Naive thymus-derived CD8-positive, alpha-beta T cell (primary cell): ENCODE measurements at regions not wholly inside any gene's neighbourhood (a gene's known extent, or its start where the extent isn't known, plus 50 kb on each side); places are given as distances from the start of the nearest gene placed in this dataset.

Experiments
- ATAC-seq, 2 donors: fragments of 150-1000 bp; cut with Tn5 transposase in 1 of 2; sonication (Bioruptor Pico), chemical (Tn5 transposase) in 1 of 2; 1 replicate in 1 of 2; 2 replicates in 1 of 2; pipeline ENCODE4 v1.10.0; 2021; ENCODE audit warnings: mild to moderate bottlenecking in 2 of 2, moderate library complexity in 2 of 2
- POLR2A ChIA-PET: fragments of 350-600 bp; sonication (Branson Sonifier 250); formaldehyde crosslinking; loops from one replicate; lab custom pipeline; 2021; ENCODE audit warnings: antibody characterized with exemption; lab: Charles Lee
- DNase-seq, 10 donors: peaks; one replicate each; pipeline versions ENCODE4 v3.0.0 to v3.0.0-alpha.2; 2020 to 2022
- H3K27ac Mint-ChIP-seq, 10 donors: one replicate each; pipeline ENCODE4 v1.8.0; 2020 to 2022; ENCODE audit warnings: mild to moderate bottlenecking in 10 of 10, mixed read lengths in 10 of 10, moderate library complexity in 4 of 10, inconsistent platforms in 1 of 10
- H3K27me3 Mint-ChIP-seq, 5 donors: one replicate each; pipeline ENCODE4 v1.8.0; 2021 to 2022; ENCODE audit warnings: mixed read lengths in 5 of 5
- H3K36me3 Mint-ChIP-seq, 3 donors: one replicate each; pipeline ENCODE4 v1.8.0; 2020 to 2022; ENCODE audit warnings: mixed read lengths in 3 of 3, mild to moderate bottlenecking in 2 of 3, inconsistent platforms in 1 of 3
- H3K4me1 Mint-ChIP-seq, 4 donors: one replicate each; pipeline ENCODE4 v1.8.0; 2021 to 2022; ENCODE audit warnings: mixed read lengths in 4 of 4
- H3K4me3 Mint-ChIP-seq, 10 donors: one replicate each; pipeline ENCODE4 v1.8.0; 2020 to 2022; ENCODE audit warnings: mild to moderate bottlenecking in 10 of 10, mixed read lengths in 10 of 10, moderate library complexity in 6 of 10, inconsistent platforms in 1 of 10
- H3K9me3 Mint-ChIP-seq, 9 donors: one replicate each; pipeline ENCODE4 v1.8.0; 2020 to 2022; ENCODE audit warnings: mixed read lengths in 9 of 9, mild to moderate bottlenecking in 3 of 9, inconsistent platforms in 1 of 9, moderate library complexity in 1 of 9

GRCh38 chr14:98364961-98365360, 907.0 kb downstream of the BCL11B start:
- peaks cover 19 to 42% (median 32%) of the 10 kb centered on the region in 4 donors for H3K4me1 Mint-ChIP-seq
- DNase-seq (no peak), ATAC-seq (no peak)
- POLR2A ChIA-PET = no interaction called here
- H3K27me3 Mint-ChIP-seq = no peaks in the 10 kb centered on the region
- H3K27ac Mint-ChIP-seq = peak overlapping the region in 1 of 10 donors; percentile 56
- H3K36me3 Mint-ChIP-seq = no peaks in the 10 kb centered on the region
- peaks cover 0 to 14% (median 4%) of the 10 kb centered on the region in 9 donors for H3K9me3 Mint-ChIP-seq
- H3K4me3 Mint-ChIP-seq = no peak overlapping the region

GRCh38 chr14:98366429-98366828, 905.6 kb downstream of the BCL11B start:
- peaks cover 0 to 8% (median 0%) of the 10 kb centered on the region in 9 donors for H3K9me3 Mint-ChIP-seq
- ATAC-seq = no peak
- no peaks in the 10 kb centered on the region for H3K27me3 Mint-ChIP-seq
- POLR2A ChIA-PET = no interaction called here
- no peaks in the 10 kb centered on the region for H3K36me3 Mint-ChIP-seq
- no peak for DNase-seq
- H3K4me1 Mint-ChIP-seq = peaks cover 21 to 45% (median 33%) of the 10 kb centered on the region in 4 donors
- no peak overlapping the region for H3K27ac Mint-ChIP-seq
- H3K4me3 Mint-ChIP-seq = no peak overlapping the region

DNA sequence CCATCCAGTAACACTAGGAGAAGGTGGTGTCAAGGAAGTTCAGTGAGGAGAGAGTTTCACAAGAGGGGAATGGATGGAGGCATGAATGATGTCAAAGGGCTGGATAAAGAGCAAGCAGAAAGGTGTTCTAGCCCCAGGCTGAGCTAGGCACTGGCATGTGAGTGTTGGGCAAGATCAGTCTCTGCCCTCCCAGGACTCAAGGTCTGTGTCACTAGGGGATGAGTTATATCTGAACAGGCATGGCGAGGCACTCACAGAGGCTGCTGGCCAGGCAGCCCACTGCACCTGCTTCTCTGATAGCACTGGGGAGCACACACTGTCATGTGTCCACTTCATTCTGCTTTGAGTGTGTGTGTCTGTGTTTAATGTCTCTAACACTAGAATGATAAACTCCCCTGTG, 903.8 kb downstream of the BCL11B start:
- H3K27me3 Mint-ChIP-seq = no peaks in the 10 kb centered on the region
- ATAC-seq = no peak
- peak overlapping the region in 3 of 10 donors; percentile 11 to 63 (median 49) for H3K27ac Mint-ChIP-seq
- H3K4me1 Mint-ChIP-seq = peaks cover 21 to 45% (median 33%) of the 10 kb centered on the region in 4 donors
- peak overlapping the region in 6 of 10 donors; percentile 11 to 57 (median 25) for H3K4me3 Mint-ChIP-seq
- peaks cover 0 to 8% (median 0%) of the 10 kb centered on the region in 9 donors for H3K9me3 Mint-ChIP-seq
- POLR2A ChIA-PET = no interaction called here
- no peak for DNase-seq
- no peaks in the 10 kb centered on the region for H3K36me3 Mint-ChIP-seq

DNA sequence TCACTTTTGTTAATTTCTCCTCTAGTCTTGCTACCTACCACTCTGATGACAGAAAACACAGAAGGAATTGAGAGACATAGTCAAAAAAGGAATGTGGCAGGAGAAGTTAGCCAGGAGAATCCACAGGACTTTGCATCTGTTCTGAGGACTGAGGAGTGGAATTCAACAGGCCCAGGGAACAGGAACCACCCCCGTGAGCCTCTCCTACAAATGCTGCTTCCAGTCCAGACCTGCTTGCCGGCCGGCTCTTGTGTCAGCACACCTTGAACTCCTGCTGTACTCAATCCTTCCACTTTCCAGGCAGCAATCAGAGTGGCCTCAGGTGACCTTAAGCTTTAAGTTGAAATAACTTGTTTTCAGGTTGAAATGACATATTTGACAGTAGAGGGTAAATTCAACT, 903.1 kb downstream of the BCL11B start:
- no peak for DNase-seq
- no peaks in the 10 kb centered on the region for H3K27me3 Mint-ChIP-seq
- H3K36me3 Mint-ChIP-seq = no peaks in the 10 kb centered on the region
- H3K9me3 Mint-ChIP-seq = peaks cover 0 to 8% (median 0%) of the 10 kb centered on the region in 9 donors
- no peak for ATAC-seq
- POLR2A ChIA-PET = no interaction called here
- H3K4me1 Mint-ChIP-seq = peaks cover 24 to 44% (median 34%) of the 10 kb centered on the region in 4 donors
- H3K4me3 Mint-ChIP-seq = peak overlapping the region in 9 of 10 donors; percentile 12 to 68 (median 40)
- peak overlapping the region in 5 of 10 donors; percentile 4 to 77 (median 11) for H3K27ac Mint-ChIP-seq

- POLR2A ChIA-PET = no interaction called here
- DNase-seq = no peak
- peaks cover 0 to 8% (median 0%) of the 10 kb centered on the region in 9 donors for H3K9me3 Mint-ChIP-seq
- no peak for ATAC-seq
- H3K4me3 Mint-ChIP-seq = peak overlapping the region in 2 of 10 donors; percentile 6 to 40
- H3K27ac Mint-ChIP-seq = peak overlapping the region in 3 of 10 donors; percentile 6 to 46 (median 8)
- no peaks in the 10 kb centered on the region for H3K27me3 Mint-ChIP-seq
- H3K4me1 Mint-ChIP-seq = peaks cover 26 to 45% (median 34%) of the 10 kb centered on the region in 4 donors
- H3K36me3 Mint-ChIP-seq = no peaks in the 10 kb centered on the region
Measured at GRCh38 chr14:98369344-98369743, 902.7 kb downstream of the BCL11B start.

- Mint-ChIP-seq H3K27me3 (no peaks in the 10 kb centered on the region), H3K9me3 (peaks cover 0 to 8% (median 0%) of the 10 kb centered on the region in 9 donors), H3K36me3 (no peaks in the 10 kb centered on the region), H3K27ac (peak overlapping the region in 1 of 10 donors; percentile 8), H3K4me1 (peaks cover 24 to 41% (median 31%) of the 10 kb centered on the region in 4 donors), H3K4me3 (no peak overlapping the region)
- no peak for DNase-seq
- ATAC-seq = no peak
- POLR2A ChIA-PET = no interaction called here
Measured at GRCh38 chr14:98370352-98370751, 901.6 kb downstream of the BCL11B start.

DNA sequence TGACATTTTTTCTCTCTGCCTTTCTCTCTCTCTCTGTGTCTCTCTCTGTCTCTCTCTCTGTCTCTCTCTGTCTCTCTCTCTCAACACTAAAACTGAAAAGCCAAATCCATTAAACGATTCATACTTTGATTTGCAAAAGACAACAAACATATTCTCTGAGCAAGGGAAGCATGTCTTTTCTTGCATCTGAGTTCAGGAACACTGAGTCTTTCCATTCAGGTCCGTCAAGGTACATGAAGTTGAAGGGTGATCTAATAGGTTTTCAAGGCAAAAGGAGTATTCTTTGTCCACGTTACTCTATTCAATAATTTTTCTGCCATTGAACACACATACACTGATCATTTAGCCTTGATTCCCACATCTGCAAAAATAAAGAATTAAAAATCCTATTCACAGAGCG, 900.9 kb downstream of the BCL11B start:
- H3K27me3 Mint-ChIP-seq = no peaks in the 10 kb centered on the region
- H3K27ac Mint-ChIP-seq = peak overlapping the region in 2 of 10 donors; percentile 60 to 72
- peaks cover 24 to 39% (median 31%) of the 10 kb centered on the region in 4 donors for H3K4me1 Mint-ChIP-seq
- no peak for ATAC-seq
- H3K9me3 Mint-ChIP-seq = peaks cover 0 to 5% (median 0%) of the 10 kb centered on the region in 9 donors
- DNase-seq = no peak
- POLR2A ChIA-PET = no interaction called here
- no peak overlapping the region for H3K4me3 Mint-ChIP-seq
- no peaks in the 10 kb centered on the region for H3K36me3 Mint-ChIP-seq

GRCh38 chr14:98374136-98374535, 897.9 kb downstream of the BCL11B start:
- peaks cover 9 to 14% (median 14%) of the 10 kb centered on the region in 4 donors for H3K4me1 Mint-ChIP-seq
- POLR2A ChIA-PET = no interaction called here
- H3K27ac Mint-ChIP-seq = peak overlapping the region in 1 of 10 donors; percentile 47
- no peaks in the 10 kb centered on the region for H3K27me3 Mint-ChIP-seq
- ATAC-seq = no peak
- H3K4me3 Mint-ChIP-seq = no peak overlapping the region
- no peak for DNase-seq
- H3K9me3 Mint-ChIP-seq = peaks cover 0 to 7% (median 0%) of the 10 kb centered on the region in 9 donors
- peaks cover 0 to 5% (median 0%) of the 10 kb centered on the region in 3 donors for H3K36me3 Mint-ChIP-seq

- H3K27ac Mint-ChIP-seq = no peak overlapping the region
- H3K36me3 Mint-ChIP-seq = peaks cover 0 to 5% (median 0%) of the 10 kb centered on the region in 3 donors
- H3K9me3 Mint-ChIP-seq = peaks cover 0 to 7% (median 0%) of the 10 kb centered on the region in 9 donors
- POLR2A ChIA-PET = no interaction called here
- H3K4me1 Mint-ChIP-seq = peaks cover 2 to 9% (median 6%) of the 10 kb centered on the region in 4 donors
- no peak for ATAC-seq
- no peak for DNase-seq
- H3K4me3 Mint-ChIP-seq = no peak overlapping the region
- no peaks in the 10 kb centered on the region for H3K27me3 Mint-ChIP-seq
Measured at GRCh38 chr14:98375566-98375965, 896.4 kb downstream of the BCL11B start.

DNA sequence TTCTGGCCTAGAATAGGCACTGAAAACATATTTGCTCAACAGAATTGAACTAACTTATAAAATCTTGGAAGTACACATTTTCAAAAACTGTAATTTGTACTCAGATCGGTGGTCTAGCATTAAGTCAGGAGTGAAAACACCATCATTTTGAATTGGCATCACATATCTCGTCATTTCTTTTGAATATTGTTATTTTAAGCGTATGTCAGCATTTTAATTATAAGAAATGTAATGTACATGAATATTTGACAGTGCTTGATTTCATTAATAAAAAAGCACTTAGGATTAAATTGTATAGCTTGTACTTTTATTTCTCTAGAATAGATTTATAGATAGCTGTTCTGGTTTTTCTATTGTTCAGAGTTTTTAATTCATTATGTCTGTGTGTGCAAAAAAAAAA, 892.2 kb downstream of the BCL11B start:
- Mint-ChIP-seq H3K4me3 (no peak overlapping the region), H3K27ac (peak overlapping the region in 1 of 10 donors; percentile 54), H3K36me3 (peaks cover 0 to 5% (median 0%) of the 10 kb centered on the region in 3 donors), H3K27me3 (no peaks in the 10 kb centered on the region), H3K9me3 (peaks cover 0 to 9% (median 0%) of the 10 kb centered on the region in 9 donors), H3K4me1 (peaks cover 0 to 5% (median 1%) of the 10 kb centered on the region in 4 donors)
- ATAC-seq = no peak
- POLR2A ChIA-PET = no interaction called here
- no peak for DNase-seq

DNA sequence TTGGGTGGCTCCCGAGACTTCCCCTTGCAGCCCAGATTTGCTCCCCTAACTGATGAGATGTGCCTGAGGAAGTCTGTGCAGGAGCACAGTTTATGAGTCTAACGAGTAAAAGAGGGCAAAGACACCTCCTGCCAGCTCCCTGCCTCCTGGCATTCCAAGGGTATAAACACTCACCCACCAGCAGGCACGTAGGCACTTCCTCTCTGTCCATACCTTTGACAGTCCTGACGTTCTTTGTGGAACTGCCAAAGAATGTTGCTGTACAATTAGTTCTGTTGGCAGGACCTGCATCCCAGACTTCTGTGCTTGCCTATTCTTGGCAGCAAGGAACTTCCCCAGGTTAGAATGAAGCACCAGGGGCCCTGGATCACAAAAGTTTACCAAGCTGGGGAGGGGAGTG, 889.3 kb downstream of the BCL11B start:
- ATAC-seq = no peak
- no peak overlapping the region for H3K4me3 Mint-ChIP-seq
- no peaks in the 10 kb centered on the region for H3K27me3 Mint-ChIP-seq
- peaks cover 0 to 8% (median 5%) of the 10 kb centered on the region in 3 donors for H3K36me3 Mint-ChIP-seq
- DNase-seq = no peak
- H3K27ac Mint-ChIP-seq = no peak overlapping the region
- peaks cover 0 to 9% (median 1%) of the 10 kb centered on the region in 9 donors for H3K9me3 Mint-ChIP-seq
- POLR2A ChIA-PET = no interaction called here
- peaks cover 0 to 8% (median 5%) of the 10 kb centered on the region in 4 donors for H3K4me1 Mint-ChIP-seq

GRCh38 chr14:98385851-98386250, 886.1 kb downstream of the BCL11B start:
- ATAC-seq (no peak), DNase-seq (no peak)
- Mint-ChIP-seq H3K9me3 (peaks cover 0 to 9% (median 0%) of the 10 kb centered on the region in 9 donors), H3K27ac (no peak overlapping the region), H3K4me1 (peaks cover 0 to 10% (median 5%) of the 10 kb centered on the region in 4 donors), H3K27me3 (no peaks in the 10 kb centered on the region), H3K4me3 (no peak overlapping the region), H3K36me3 (peaks cover 0 to 8% (median 0%) of the 10 kb centered on the region in 3 donors)
- POLR2A ChIA-PET = interaction anchor here (0.5 kb wide), 1 partner anchor 27 kb away, joined by 4 read pairs; no protein-coding TSS in a partner anchor

GRCh38 chr14:98391061-98391460, 880.9 kb downstream of the BCL11B start:
- Mint-ChIP-seq H3K4me3 (no peak overlapping the region), H3K27ac (peak overlapping the region in 1 of 10 donors; percentile 53), H3K9me3 (peaks cover 0 to 5% (median 0%) of the 10 kb centered on the region in 9 donors), H3K27me3 (no peaks in the 10 kb centered on the region), H3K36me3 (peaks cover 0 to 6% (median 5%) of the 10 kb centered on the region in 3 donors), H3K4me1 (peaks cover 0 to 14% (median 7%) of the 10 kb centered on the region in 4 donors)
- DNase-seq (no peak), ATAC-seq (no peak)
- POLR2A ChIA-PET = no interaction called here
